LNCaP clone FGC (cell line): ENCODE measurements at regions not wholly inside any gene's neighbourhood (a gene's known extent, or its start where the extent isn't known, plus 50 kb on each side); places are given as distances from the start of the nearest gene placed in this dataset.

Experiments
- DNase-seq: peaks from one replicate; pipeline ENCODE4 v3.0.0-alpha.2; 2011; ENCODE audit warnings: low read depth
- H3K4me3 ChIP-seq: 2 replicates; pipeline ENCODE4 v1.5.1; 2011; ENCODE audit warnings: mild to moderate bottlenecking, low read depth, low read length, control low read depth
- TF ChIP-seq, protein P1 (sequence below): IDR thresholded peaks from 2 replicates; pipeline ENCODE4 v1.5.1; 2012; ENCODE audit warnings: mild to moderate bottlenecking; ENCODE audit not compliant: control insufficient read depth, insufficient read depth; ENCODE audit errors: extremely low read depth

GRCh38 chr1:87200875-87201638 is 127.6 kb upstream of the LMO4 start:
- DNase-seq, result peak; percentile 19
- H3K4me3 ChIP-seq, result no peak overlapping the region
- TF ChIP-seq, protein P1, sequence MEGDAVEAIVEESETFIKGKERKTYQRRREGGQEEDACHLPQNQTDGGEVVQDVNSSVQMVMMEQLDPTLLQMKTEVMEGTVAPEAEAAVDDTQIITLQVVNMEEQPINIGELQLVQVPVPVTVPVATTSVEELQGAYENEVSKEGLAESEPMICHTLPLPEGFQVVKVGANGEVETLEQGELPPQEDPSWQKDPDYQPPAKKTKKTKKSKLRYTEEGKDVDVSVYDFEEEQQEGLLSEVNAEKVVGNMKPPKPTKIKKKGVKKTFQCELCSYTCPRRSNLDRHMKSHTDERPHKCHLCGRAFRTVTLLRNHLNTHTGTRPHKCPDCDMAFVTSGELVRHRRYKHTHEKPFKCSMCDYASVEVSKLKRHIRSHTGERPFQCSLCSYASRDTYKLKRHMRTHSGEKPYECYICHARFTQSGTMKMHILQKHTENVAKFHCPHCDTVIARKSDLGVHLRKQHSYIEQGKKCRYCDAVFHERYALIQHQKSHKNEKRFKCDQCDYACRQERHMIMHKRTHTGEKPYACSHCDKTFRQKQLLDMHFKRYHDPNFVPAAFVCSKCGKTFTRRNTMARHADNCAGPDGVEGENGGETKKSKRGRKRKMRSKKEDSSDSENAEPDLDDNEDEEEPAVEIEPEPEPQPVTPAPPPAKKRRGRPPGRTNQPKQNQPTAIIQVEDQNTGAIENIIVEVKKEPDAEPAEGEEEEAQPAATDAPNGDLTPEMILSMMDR, result no peak

GRCh38 chr1:87201768-87202167 is 126.9 kb upstream of the LMO4 start:
- H3K4me3 ChIP-seq, result no peak overlapping the region
- TF ChIP-seq, protein P1, result no peak
- DNase-seq, result no peak

- DNase-seq, result no peak
- TF ChIP-seq, protein P1, result no peak
- no peak overlapping the region for H3K4me3 ChIP-seq
Observed at GRCh38 chr1:87202451-87202850, 126.2 kb upstream of the LMO4 start.

GRCh38 chr1:87202922-87203655 is 125.6 kb upstream of the LMO4 start:
- no peak for DNase-seq
- H3K4me3 ChIP-seq, result no peak overlapping the region
- TF ChIP-seq, protein P1, result no peak

DNA sequence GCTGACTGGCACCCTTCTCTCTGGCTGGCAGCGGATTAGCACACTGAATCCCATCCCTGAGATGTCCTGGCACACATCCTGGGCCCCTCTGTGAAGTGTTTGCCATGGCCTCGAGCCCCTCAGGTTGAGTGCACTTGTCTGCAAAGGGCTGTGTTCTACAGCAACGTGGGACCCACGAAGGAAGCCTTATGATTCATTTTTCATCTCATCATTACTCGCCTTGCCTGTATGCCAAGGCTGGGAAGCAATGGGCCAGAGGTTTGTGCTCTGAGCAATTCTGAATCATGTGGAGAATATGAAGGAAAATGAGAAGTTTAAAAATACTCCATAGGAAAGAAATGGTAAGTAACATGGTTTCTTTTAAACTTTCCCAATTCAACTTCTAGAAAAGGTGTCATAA is 124.8 kb upstream of the LMO4 start:
- DNase-seq, result no peak
- TF ChIP-seq, protein P1, result no peak

GRCh38 chr1:87204441-87204840 is 124.2 kb upstream of the LMO4 start:
- no peak overlapping the region for H3K4me3 ChIP-seq
- TF ChIP-seq, protein P1, result no peak
- DNase-seq, result no peak

More for the DNA sequence above, 124.8 kb upstream of the LMO4 start:
- no peak overlapping the region for H3K4me3 ChIP-seq
